NCI-H774 (cell line): ENCODE measurements at regions not wholly inside any gene's neighbourhood (a gene's known extent, or its start where the extent isn't known, plus 50 kb on each side); places are given as distances from the start of the nearest gene placed in this dataset.

Experiments
- DNase-seq: peaks from one replicate; lab custom pipeline; 2025; lab: John Stamatoyannopoulos, UW

DNA sequence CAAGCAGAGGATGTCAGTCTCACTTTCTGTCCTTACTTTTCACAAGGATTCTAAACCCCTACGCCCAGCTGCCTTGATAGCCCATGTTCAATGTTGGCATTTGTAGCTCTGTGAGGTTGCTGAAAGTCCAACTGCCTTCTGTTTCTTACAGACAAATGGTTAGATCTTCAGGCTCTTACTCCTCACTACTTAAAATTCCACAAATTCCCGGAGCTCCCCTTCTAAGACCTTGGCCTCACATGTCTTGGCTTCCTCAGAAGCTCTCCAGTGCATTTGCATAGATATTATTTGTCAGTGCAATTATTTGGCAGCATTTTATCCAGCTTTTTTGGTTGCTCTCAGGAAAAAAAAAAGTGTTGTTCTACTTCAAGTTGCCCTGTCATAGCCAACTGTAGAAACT, 453.7 kb upstream of the CELF4 start:
- DNase-seq, result no peak

DNA sequence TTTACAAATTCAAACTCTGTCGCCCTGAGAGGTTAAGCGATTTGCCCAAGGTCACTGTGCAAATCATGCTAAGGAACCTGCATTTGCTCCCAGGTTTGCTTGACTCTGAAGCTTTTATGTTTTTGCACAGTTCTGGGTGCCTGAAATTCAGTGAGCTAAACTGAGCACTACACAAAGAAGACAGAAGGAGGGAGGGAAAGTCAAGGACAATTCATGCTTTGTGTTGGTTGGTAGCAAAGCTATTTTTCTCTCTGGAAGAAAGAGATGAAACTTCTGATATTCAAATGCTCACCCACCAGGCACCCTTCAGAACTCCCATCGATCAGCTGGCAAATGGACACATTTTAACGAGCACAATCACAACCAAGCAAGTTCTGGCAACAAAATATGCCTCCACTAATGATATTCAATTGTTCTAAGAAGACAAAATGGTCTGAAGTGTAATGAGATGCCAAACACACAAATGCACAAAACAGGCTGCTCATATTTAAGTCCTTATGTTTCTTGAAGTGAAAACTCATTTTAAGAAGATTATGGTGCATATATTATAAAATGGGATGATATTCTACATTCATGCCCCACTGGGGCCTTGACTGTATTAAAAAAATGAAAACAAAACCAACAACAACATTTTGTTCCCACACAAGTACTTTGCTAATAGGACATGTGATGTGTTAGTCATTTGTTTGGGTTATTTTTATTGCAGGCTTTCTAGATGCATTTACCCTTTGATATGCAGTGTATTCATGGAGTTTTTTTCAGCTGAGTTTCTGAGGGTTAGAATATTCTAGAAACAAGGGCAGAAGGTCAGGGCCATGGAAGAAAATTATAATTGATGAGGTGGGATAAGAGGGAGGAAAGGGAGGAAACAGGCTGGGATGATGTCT, 445.6 kb upstream of the CELF4 start:
- no peak for DNase-seq

DNA sequence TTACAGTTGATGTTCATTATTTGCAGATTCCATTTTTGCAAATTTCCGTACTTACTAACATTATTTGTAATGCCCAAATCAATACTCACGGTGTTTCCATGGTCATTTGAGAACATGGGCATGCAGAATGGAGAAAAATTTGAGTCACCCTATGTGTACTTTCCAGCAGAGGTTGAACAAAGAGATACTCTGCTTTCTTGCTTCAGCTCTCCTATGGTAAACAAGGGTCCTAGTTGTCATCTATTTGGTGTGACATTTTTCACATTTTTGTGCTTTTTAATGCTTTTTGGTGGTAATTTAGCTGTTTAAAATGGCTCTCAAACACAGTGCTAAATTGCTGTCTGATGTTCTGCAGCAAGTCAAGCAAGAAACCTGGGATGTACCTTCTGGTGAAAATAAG, 444.4 kb upstream of the CELF4 start:
- DNase-seq, result no peak

DNA sequence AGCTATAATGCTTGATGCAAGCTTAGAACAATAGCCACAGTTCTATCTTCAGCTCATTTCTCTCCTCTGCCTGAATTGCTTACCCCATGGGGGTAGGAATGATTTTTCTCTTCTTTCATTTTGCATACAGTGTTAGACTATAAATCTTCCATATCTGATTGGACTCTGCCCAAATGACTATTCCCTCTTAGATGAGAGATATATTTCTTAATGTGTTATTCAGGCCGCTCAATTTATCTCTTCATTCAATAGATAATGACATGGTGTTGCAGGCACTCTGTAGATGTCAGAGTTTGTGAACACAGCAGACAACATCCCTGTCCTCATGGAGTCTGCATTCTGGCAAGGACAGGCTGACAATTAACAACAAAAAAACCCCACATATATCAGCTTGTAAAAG, 443.7 kb upstream of the CELF4 start:
- no peak for DNase-seq

DNA sequence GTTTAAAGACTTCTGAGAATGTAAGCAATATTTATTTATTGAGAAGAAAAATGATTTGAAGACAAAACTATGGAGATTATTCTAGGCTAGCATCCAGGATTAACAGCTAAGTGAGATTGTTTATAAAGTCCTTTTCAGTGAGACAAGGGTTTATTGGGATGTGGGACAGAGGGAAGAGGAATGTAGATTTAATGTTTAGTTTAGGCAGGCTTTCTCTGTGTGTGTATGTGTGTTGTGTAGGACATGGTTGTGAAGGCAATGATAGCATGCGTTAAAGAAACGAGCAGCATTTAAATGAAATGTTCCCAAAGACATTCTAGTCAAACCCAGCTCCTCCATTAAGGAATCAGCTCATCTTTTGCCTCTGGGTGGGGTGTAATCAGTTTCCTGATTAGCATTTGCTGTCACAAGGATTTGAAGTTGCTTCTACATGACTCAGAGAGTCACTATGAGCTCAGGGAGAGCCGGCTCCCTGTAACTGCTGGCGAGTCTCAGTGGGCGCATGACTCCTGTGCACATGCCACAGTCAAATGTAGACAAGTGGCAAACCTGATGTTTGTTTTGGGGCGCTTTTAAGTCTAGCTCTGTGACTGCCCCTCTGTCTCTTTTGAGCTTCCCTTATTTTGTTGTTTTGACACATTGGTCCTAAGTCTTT, 442.2 kb upstream of the CELF4 start:
- no peak for DNase-seq

DNA sequence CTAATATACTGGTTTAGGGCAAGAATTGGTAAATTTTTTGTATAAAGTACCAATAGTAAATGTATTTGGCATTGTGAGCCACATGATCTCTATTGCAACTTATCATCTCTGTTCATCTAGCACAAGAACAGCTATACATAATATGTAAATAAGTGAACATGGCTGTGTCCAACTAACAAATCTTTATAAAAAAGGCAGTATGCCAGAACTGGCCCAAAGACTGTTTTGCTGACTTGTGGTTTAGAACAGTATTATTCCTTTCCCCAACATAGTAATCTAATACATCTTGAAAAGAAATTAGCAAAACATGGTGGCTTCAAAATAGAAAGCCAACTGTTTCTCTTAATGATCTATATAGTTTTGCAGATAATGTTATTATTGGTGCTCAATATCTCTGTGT, 441.4 kb upstream of the CELF4 start:
- DNase-seq, result no peak

DNA sequence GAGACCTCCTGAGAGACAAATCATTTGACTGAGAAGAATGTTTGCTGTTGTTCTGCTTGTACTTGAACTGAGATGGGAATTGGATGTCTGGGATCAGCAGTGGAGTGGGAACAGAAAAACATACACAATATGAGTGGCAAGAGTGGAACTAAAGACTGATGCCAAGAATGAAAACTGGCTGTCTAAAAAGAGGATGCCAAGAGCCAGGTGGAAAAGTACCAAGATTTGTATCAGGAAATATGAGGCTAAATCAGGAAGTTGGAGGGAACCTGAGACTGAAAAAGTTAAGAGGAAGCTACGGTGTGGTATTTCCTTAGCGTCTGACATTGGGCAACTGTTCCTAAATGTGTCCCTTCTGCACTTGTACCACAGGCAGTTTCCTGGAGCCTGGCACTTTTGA, 440.9 kb upstream of the CELF4 start:
- DNase-seq, result no peak

DNA sequence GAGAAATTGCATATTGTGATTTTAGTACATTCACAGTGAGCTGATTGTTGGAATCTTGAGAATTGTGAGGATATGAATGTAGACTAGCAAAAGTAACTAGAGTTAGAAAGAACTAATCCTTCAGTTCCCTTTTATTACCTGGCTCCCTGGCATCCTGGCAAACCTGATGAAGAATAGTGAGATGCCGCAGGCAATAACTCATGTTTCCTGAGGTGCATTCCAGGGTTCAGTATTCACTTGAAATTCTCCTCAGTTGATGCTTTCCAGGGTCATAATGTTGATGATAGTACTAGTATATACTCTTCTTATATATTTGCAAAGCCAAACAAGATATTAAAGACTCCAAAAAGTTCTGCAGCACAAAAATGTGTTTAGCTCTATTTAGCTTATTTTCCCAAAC, 432.1 kb upstream of the CELF4 start:
- DNase-seq, result no peak

DNA sequence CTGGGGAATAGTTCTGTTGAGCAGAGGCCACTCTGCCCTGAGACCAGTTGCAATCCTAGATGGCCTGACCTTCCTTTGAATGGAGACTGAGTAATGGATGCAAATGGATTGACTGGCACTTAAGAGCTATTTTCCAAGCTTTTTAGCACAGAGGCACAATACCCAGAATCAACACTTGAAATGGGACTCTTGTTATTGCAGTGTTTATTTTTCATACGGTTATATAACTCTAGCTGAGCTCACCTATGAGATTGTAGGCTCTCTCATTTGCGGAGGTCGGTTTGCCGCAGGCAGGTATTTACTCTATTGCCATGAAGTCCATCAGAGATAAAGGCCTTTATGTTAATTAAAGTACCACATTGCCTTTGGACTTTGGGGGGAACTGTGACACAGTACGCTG, 422.3 kb upstream of the CELF4 start:
- peak; percentile 94 for DNase-seq

DNA sequence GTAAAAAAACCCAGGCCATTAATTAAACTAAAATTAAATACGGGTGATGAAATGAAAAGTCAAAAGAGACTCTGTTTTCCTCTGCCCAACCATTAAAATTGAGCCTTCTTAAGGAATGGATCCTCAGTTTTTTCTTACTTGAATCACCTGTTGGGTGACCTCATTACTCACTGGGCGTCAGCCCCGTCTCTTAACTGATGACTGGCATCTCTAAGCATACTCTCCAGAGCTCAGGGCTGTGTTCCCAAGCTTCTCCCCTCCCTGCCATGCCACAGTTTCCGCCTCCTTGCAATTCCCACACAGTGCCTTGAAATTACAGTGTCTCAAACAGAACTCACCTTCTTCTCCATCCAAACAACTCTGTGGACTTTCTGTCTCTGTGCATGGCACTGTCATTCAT, 421.1 kb upstream of the CELF4 start:
- DNase-seq, result no peak

DNA sequence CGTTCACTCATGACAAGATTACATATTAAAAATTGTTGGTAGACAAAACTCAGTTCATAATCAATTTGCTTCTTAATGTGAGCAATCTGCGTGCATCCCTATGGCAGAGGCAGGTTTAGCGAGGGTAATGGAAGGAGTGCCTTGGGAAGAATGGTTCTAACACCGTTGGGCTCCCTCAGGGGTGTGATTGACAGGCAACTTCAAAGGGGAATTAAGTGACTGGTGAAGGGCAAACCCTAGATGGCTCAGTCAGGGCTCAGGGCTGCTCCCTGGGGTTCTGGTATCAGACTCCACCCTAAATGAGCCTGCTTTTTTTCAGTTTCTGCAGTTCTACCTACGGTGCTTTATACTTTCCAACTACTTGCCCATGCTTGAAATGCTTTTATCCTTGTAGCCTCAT, 419.5 kb upstream of the CELF4 start:
- no peak for DNase-seq

DNA sequence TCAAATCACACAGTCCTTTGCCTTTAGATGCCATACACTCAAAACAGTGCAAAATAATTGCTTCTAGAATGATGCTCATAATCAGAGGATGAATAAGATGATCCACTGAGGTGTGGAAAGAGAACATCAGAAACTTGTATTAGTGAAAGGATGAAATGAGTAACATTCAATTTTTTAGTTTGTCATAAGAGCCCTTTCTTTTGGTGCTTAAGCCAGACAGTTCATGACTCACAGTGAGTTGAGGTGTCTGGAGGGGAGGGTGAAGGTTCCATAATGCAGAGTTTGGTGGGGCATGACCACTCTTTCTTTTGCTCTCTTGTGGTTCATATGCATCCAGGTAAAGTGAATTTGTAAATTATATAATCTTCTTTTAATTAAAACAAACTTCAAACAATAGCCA, 415.0 kb upstream of the CELF4 start:
- no peak for DNase-seq

DNA sequence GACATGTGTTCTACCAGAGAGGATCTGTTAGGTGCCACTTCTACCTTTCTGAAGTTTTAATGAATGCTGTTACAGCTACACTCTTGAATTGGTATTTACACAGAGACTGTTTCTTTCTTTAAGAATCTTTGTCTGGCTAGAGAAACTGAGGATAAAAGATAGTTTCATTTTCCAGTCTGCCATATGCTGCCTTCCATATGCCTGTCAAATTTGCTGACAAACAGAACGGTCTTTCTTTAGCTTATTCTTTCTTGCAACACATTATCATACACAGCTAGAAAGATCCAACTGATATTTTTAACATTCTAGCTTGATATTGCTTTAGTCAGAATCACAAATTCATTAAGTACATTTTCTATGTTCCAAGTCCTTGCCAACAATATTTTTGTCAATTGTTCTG, 409.8 kb upstream of the CELF4 start:
- DNase-seq, result no peak

DNA sequence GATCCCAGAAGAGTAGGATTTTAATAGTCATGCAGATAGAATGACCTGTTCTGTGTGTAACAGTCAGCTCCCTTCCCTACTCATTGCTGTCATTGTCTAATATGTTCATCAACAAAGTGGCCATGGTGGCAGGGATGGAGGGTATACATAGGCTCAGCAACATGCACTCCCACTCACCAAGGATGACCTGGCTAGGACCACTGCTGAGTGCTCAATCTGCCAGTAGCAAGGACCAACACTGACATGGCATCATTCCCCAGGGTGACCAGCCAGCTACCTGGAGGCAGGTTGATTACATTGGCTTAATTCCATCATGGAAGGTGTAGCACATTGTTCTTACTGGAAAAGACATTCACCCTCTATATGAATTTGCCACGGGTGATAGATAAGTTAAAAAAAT, 401.7 kb upstream of the CELF4 start:
- no peak for DNase-seq

DNA sequence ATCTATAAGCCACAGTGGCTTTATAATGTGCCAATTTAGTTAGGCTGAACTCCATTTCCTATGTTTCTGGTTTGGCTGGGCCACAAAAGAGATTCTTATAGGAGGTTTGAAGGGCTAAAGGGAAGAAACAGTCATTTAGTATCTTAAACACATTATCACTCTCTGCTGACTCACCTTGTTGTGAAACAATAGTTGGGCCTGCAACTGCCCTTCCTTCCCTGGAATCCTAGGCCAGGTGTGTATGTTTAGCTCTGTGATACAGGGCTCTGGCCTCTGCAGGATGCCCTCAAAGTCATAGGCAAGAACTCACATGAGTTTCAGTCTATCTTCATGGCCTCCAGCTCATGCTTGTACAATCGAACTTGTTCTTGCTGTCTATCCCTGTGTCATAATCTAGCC, 400.0 kb upstream of the CELF4 start:
- DNase-seq, result no peak

DNA sequence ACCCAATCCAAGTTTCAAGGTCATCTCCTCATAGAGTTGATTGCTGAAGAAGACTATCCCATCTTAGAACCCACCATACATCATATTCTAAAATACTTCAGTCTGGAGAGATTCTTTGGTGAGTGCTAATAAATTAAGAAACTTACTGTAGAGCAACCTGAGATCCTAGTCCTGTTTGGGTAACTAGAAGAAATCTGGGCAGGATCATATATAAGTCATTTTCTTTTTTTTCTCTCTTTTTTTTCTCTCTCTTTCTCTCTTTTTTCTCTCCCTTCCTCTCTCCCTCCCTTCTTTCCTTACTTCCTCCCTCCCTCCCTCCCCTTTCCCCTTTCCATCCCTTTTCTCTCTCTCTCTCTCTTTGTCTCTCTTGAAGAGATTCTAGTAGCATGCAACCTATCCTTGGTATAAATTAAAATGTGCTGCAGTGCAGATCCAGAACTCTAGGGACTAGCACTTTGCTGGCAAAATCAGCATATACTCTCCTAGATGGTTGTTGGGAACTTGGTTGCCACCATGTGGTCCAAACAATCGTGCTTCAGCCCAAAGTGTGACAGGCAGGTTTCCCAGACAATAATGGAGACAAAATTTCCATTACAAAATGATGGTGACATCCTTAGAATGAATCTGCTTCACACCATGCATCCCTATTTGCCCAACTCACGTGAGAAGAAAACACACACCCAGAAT, 399.4 kb upstream of the CELF4 start:
- no peak for DNase-seq

DNA sequence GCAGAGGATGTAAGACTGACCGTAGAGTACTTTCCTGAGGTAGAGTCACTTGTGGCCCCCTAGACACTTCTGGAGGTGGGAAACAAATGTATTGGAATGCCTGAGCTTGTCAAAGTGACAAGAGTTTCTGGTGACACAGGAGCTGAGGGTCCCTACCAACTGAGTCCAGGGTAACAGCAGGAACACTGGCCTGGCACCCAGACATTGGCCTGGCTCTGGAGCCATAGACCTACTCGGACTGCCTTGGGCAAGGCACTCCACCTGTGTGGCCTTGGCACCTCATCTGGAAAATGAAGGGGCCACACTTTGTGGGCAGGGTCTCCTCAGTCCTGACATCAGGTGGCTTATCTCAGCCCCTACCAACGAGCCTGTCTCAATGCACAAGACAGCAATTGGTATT, 398.2 kb upstream of the CELF4 start:
- no peak for DNase-seq

DNA sequence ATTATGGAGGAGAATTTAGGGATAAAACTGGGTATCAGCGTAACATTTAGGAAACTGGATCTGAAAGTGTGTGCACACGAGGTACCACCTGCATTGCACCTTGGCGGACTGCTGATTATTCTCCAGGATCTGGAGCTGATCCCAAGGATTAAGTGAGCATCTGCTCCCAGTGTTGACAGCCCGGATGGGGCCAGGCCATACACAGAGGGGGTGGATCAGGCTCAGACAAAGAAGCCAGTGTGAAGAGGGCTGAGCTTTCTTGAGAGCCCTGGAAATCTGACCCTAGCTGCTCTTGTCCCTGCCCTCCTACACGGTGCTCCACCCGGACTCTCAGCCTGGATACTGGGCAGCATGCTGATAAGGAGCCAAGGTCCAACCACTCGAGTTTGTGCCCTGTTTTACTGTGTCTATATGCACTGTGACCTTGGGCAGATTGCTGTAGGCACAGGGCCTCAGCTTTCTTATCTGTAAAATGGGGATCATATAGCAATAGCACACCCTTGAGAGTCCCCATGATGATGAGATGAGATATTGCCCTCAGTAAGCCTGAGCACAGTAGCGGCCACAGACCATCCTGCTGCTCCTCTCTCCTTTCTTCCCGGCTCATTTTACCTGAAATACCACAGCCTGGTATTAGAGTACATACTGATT, 396.8 kb upstream of the CELF4 start:
- no peak for DNase-seq

DNA sequence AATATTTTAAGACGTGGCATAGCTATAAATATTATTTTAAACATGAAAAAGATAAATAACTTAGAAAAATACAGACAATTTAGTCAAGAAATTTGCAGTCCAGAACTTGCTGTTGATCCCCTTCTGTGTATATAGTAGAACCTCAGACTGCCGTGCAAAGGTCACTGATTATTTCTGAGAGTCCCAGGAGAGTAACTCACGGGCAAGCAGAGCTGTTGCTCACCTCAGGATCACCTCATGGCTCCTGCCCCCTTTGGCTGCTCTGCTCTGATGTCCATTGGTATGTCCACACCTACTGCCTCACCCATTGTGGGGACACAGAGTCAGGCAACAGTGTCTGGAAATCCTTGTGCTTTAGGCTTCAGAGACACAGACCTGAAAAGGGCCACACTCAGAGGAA, 392.9 kb upstream of the CELF4 start:
- no peak for DNase-seq

DNA sequence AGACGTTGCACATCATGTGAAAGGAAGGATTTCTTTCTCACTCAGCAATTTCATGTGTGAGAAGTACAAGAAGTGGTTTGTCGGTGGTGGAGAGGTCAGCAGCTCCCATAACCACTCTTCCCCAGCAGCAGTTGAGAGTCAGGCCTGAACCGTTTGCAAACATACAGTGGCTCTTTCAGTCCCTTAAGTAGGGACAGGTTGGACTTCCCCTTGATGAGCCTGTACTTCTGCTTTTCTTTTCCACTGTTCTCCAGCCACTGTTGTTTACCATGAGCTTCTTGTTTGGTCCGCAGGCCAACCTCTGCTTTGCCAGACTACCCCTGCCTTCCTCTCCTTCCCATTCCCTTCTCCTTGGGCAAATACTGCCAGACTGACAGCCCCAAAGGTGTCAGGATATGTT, 391.3 kb upstream of the CELF4 start:
- no peak for DNase-seq

DNA sequence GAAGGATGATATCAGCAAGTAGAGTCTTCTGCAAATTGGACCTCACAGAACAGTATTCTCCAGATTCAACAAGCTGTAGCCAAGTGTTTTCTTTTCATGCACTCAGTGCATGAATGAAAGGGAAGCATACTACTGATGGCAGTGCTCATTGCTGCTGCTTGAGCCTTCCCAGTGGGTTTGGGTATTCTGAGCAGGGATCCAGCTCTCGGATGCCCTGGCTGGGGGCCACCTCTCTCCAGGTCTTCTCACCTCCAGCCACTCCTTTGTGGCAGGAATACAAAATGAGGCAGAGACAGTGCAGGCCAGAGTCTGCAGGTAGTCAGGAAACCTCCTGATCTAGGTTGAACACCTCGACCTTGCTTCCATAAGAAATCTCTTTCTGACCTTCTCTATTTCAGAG, 390.4 kb upstream of the CELF4 start:
- no peak for DNase-seq

DNA sequence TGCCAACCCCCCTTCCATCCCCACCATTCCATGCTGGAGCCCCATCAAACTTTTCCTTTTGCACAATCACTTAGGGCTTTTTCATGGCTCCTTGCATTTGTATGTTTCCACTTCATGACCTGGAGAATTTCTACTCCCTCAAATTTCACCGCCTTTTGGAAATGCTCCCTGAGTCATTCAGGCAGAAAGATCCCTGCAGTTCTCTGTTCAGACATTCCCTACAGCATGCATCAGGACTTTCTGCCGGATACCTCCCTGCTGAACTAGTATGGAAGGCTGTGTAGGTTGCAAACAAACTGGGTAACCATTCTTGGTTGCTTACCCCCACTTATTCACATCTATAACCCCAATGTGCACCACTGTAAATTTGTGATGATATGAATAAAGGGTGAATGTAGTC, 389.6 kb upstream of the CELF4 start:
- no peak for DNase-seq

DNA sequence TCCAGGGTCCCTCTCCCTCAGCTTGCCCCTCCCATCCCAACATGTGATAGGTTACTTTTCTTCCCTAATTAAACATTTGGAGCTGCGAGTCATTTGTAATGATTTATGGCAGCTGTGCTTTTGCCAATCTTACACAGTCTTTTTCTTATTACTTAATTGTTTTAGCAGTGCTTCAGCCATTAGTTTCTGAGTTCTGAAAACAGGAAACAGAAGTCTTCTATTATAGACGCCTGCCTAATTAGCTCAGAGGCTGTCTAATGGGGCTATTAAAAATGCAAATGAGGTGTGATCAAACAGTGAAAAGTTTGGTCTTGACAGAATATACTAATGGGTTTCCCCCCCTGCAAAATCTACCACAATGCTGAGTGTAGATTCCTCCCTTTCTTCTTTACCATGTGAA, 388.3 kb upstream of the CELF4 start:
- DNase-seq, result no peak
